ENCODE measurements at regions not wholly inside any gene's neighbourhood (a gene's known extent, or its start where the extent isn't known, plus 50 kb on each side); places are given as distances from the start of the nearest gene placed in this dataset.
A peak's percentile ranks its signal among the peaks of the same experiment; 100 is the strongest.

GRCh38 chr19:31424861-31425620, 75.8 kb upstream of the TSHZ3 start:
- DNase-seq (ENCODE audit: low read depth), result no peak
- no peak overlapping the region for H3K4me3 ChIP-seq (ENCODE audit: low read depth, low read length)
- TF ChIP-seq, protein P1, sequence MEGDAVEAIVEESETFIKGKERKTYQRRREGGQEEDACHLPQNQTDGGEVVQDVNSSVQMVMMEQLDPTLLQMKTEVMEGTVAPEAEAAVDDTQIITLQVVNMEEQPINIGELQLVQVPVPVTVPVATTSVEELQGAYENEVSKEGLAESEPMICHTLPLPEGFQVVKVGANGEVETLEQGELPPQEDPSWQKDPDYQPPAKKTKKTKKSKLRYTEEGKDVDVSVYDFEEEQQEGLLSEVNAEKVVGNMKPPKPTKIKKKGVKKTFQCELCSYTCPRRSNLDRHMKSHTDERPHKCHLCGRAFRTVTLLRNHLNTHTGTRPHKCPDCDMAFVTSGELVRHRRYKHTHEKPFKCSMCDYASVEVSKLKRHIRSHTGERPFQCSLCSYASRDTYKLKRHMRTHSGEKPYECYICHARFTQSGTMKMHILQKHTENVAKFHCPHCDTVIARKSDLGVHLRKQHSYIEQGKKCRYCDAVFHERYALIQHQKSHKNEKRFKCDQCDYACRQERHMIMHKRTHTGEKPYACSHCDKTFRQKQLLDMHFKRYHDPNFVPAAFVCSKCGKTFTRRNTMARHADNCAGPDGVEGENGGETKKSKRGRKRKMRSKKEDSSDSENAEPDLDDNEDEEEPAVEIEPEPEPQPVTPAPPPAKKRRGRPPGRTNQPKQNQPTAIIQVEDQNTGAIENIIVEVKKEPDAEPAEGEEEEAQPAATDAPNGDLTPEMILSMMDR (IDR thresholded peaks at IDR 0.05; ENCODE audit: insufficient read depth, low read length), result no peak

GRCh38 chr19:31427857-31428256, 78.6 kb upstream of the TSHZ3 start:
- TF ChIP-seq, protein P1 (IDR thresholded peaks at IDR 0.05; ENCODE audit: insufficient read depth, low read length), result no peak
- no peak overlapping the region for H3K4me3 ChIP-seq (ENCODE audit: low read depth, low read length)
- peak; percentile 46 for DNase-seq (ENCODE audit: low read depth)

GRCh38 chr19:31430381-31430780, 81.1 kb upstream of the TSHZ3 start:
- no peak for DNase-seq (ENCODE audit: low read depth)
- TF ChIP-seq, protein P1 (IDR thresholded peaks at IDR 0.05; ENCODE audit: insufficient read depth, low read length), result no peak
- no peak overlapping the region for H3K4me3 ChIP-seq (ENCODE audit: low read depth, low read length)

GRCh38 chr19:31432201-31432810, 83.1 kb upstream of the TSHZ3 start:
- H3K4me3 ChIP-seq (ENCODE audit: low read depth, low read length), result no peak overlapping the region
- no peak for DNase-seq (ENCODE audit: low read depth)
- TF ChIP-seq, protein P1 (IDR thresholded peaks at IDR 0.05; ENCODE audit: insufficient read depth, low read length), result no peak

- H3K4me3 ChIP-seq (ENCODE audit: low read depth, low read length), result no peak overlapping the region
- TF ChIP-seq, protein P1 (IDR thresholded peaks at IDR 0.05; ENCODE audit: insufficient read depth, low read length), result no peak
- peak; percentile 64 for DNase-seq (ENCODE audit: low read depth)
Observed at GRCh38 chr19:31436121-31436776, 87.0 kb upstream of the TSHZ3 start.

GRCh38 chr19:31438401-31439269, 89.4 kb upstream of the TSHZ3 start:
- no peak for DNase-seq (ENCODE audit: low read depth)
- TF ChIP-seq, protein P1 (IDR thresholded peaks at IDR 0.05; ENCODE audit: insufficient read depth, low read length), result no peak
- no peak overlapping the region for H3K4me3 ChIP-seq (ENCODE audit: low read depth, low read length)
